ENCODE measurements at regions not wholly inside any gene's neighbourhood (a gene's known extent, or its start where the extent isn't known, plus 50 kb on each side); places are given as distances from the start of the nearest gene placed in this dataset.

GRCh38 chr10:57457972-57458512 lies 809.7 kb downstream of the IPMK start:
- H3K4me3 ChIP-seq (ENCODE audit: low read length), result no peak overlapping the region
- no peak overlapping the region for H3K4me2 ChIP-seq (ENCODE audit: low read depth, low read length, poor library complexity, severe bottlenecking)
- no peaks in the 10 kb centered on the region for H4K20me1 ChIP-seq (ENCODE audit: insufficient read depth, low read depth, low read length)
- H2AFZ ChIP-seq (ENCODE audit: low read length), result no peak overlapping the region
- H3K9ac ChIP-seq (ENCODE audit: low read length), result no peak overlapping the region
- H3K79me2 ChIP-seq (ENCODE audit: low read length), result no peaks in the 10 kb centered on the region
- no peaks in the 10 kb centered on the region for H3K36me3 ChIP-seq (ENCODE audit: insufficient read depth, low read length)
- H3K9me3 ChIP-seq (ENCODE audit: low read length), result peaks cover 38% of the 10 kb centered on the region
- H3K9me2 ChIP-seq (replicated peaks; ENCODE audit: insufficient read depth, low read length), result no peaks in the 10 kb centered on the region
- H3K4me1 ChIP-seq (ENCODE audit: low read length), result no peaks in the 10 kb centered on the region
- no peaks in the 10 kb centered on the region for H3K27me3 ChIP-seq (ENCODE audit: low read length)
- H3K27ac ChIP-seq (ENCODE audit: low read length), result no peak overlapping the region
- no peak for DNase-seq

DNA sequence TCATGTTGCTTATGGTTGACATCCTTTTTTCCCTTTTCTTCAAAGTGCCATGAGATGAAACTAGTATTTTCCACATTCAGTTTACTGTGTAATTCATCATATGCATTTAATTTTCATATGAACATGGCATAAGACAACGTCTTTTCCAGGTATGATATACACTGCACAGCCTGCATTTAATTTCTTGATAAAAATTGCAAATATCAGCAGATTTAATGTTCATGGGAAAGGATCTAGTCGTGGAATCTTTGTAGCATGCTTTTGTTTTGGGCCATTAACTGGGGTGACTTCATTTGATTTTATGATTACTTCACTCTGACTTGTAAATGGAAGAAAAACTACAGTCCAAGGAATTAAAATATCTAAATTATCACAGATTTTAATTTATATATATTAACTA lies 837.3 kb downstream of the IPMK start:
- no peaks in the 10 kb centered on the region for H3K27me3 ChIP-seq (ENCODE audit: low read length)
- peaks cover 23% of the 10 kb centered on the region for H3K9me3 ChIP-seq (ENCODE audit: low read length)

DNA sequence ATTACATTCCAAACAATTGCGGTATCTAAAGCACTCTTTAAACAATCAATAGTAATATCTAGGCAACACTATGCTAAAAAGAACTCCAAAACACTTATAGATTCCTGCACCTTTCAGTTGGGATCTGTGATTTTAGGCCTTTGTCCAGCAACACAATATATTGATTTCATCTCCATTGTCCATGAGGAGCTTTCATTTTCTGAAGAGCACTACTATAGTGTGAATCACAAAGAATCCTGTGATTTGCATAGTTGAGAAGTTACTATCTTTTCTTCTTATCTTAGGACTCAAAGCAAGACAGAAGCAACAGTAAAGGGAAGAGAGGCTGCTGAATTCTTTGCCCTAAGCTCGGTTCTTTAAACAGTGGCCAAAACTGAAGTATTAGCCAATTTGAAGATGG lies 846.8 kb downstream of the IPMK start:
- no peak overlapping the region for H3K9ac ChIP-seq (ENCODE audit: low read length)
- no peak overlapping the region for H2AFZ ChIP-seq (ENCODE audit: low read length)
- H3K27ac ChIP-seq (ENCODE audit: low read length), result no peak overlapping the region
- H3K36me3 ChIP-seq (ENCODE audit: insufficient read depth, low read length), result no peaks in the 10 kb centered on the region
- no peaks in the 10 kb centered on the region for H3K27me3 ChIP-seq (ENCODE audit: low read length)
- H3K4me1 ChIP-seq (ENCODE audit: low read length), result no peaks in the 10 kb centered on the region
- H3K4me2 ChIP-seq (ENCODE audit: low read depth, low read length, poor library complexity, severe bottlenecking), result no peak overlapping the region
- H3K9me3 ChIP-seq (ENCODE audit: low read length), result peaks cover 13% of the 10 kb centered on the region; the same call in 1 of the 2 replicates
- H3K9me2 ChIP-seq (replicated peaks; ENCODE audit: insufficient read depth, low read length), result no peaks in the 10 kb centered on the region
- no peak overlapping the region for H3K4me3 ChIP-seq (ENCODE audit: low read length)
- DNase-seq, result no peak
- H3K79me2 ChIP-seq (ENCODE audit: low read length), result no peaks in the 10 kb centered on the region
- H4K20me1 ChIP-seq (ENCODE audit: insufficient read depth, low read depth, low read length), result no peaks in the 10 kb centered on the region

More for the DNA sequence above, 837.3 kb downstream of the IPMK start:
- no peak overlapping the region for H3K9ac ChIP-seq (ENCODE audit: low read length)
- no peak overlapping the region for H3K27ac ChIP-seq (ENCODE audit: low read length)
- no peak for DNase-seq
- no peak overlapping the region for H3K4me3 ChIP-seq (ENCODE audit: low read length)
- no peaks in the 10 kb centered on the region for H3K36me3 ChIP-seq (ENCODE audit: insufficient read depth, low read length)
- no peaks in the 10 kb centered on the region for H3K9me2 ChIP-seq (replicated peaks; ENCODE audit: insufficient read depth, low read length)
- H3K4me1 ChIP-seq (ENCODE audit: low read length), result no peaks in the 10 kb centered on the region
- H4K20me1 ChIP-seq (ENCODE audit: insufficient read depth, low read depth, low read length), result no peaks in the 10 kb centered on the region
- no peak overlapping the region for H3K4me2 ChIP-seq (ENCODE audit: low read depth, low read length, poor library complexity, severe bottlenecking)
- H2AFZ ChIP-seq (ENCODE audit: low read length), result no peak overlapping the region
- H3K79me2 ChIP-seq (ENCODE audit: low read length), result no peaks in the 10 kb centered on the region

- Histone ChIP-seq H3K9me2 (replicated peaks; ENCODE audit: insufficient read depth, low read length) (no peaks in the 10 kb centered on the region), H3K4me3 (ENCODE audit: low read length) (no peak overlapping the region), H3K36me3 (ENCODE audit: insufficient read depth, low read length) (no peaks in the 10 kb centered on the region)
These were observed 849.2 kb downstream of the IPMK start for GRCh38 chr10:57418476-57418875.

GRCh38 chr10:57395923-57396322 lies 871.8 kb downstream of the IPMK start:
- Histone ChIP-seq H2AFZ (ENCODE audit: low read length) (no peak overlapping the region), H3K79me2 (ENCODE audit: low read length) (no peaks in the 10 kb centered on the region), H3K9me2 (replicated peaks; ENCODE audit: insufficient read depth, low read length) (no peaks in the 10 kb centered on the region), H3K36me3 (ENCODE audit: insufficient read depth, low read length) (no peaks in the 10 kb centered on the region), H3K4me2 (ENCODE audit: low read depth, low read length, poor library complexity, severe bottlenecking) (no peak overlapping the region), H3K4me1 (ENCODE audit: low read length) (no peaks in the 10 kb centered on the region), H3K4me3 (ENCODE audit: low read length) (no peak overlapping the region), H3K27me3 (ENCODE audit: low read length) (no peaks in the 10 kb centered on the region), H3K9me3 (ENCODE audit: low read length) (peaks cover 22% of the 10 kb centered on the region), H3K27ac (ENCODE audit: low read length) (no peak overlapping the region), H4K20me1 (ENCODE audit: insufficient read depth, low read depth, low read length) (no peaks in the 10 kb centered on the region), H3K9ac (ENCODE audit: low read length) (no peak overlapping the region)
- no peak for DNase-seq

More at GRCh38 chr10:57418476-57418875, 849.2 kb downstream of the IPMK start:
- H4K20me1 ChIP-seq (ENCODE audit: insufficient read depth, low read depth, low read length), result no peaks in the 10 kb centered on the region
- no peaks in the 10 kb centered on the region for H3K4me1 ChIP-seq (ENCODE audit: low read length)
- no peak for DNase-seq
- H3K9me3 ChIP-seq (ENCODE audit: low read length), result peaks cover 15% of the 10 kb centered on the region
- H3K79me2 ChIP-seq (ENCODE audit: low read length), result no peaks in the 10 kb centered on the region
- no peak overlapping the region for H3K27ac ChIP-seq (ENCODE audit: low read length)
- no peak overlapping the region for H2AFZ ChIP-seq (ENCODE audit: low read length)
- no peak overlapping the region for H3K9ac ChIP-seq (ENCODE audit: low read length)
- H3K27me3 ChIP-seq (ENCODE audit: low read length), result no peaks in the 10 kb centered on the region
- no peak overlapping the region for H3K4me2 ChIP-seq (ENCODE audit: low read depth, low read length, poor library complexity, severe bottlenecking)

DNA sequence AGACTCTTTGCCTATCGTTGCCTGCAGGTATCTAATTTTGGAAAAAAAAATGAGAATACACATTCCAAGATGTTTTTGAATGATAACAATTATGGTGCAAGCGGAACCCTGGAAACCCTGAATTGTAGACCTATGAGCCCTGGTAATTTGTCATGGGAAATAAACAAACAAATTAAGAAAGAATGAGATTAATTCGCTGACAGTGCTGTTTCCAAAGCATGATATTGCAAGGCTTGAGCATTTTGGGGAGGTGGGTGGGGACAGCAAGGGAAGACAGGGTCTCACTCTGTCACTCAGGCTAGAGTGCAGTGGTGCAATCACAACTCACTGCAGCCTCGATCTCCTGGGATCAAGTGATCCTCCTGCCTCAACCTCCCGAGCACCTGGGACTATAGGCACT lies 900.3 kb downstream of the IPMK start:
- no peaks in the 10 kb centered on the region for H3K79me2 ChIP-seq (ENCODE audit: low read length)
- no peaks in the 10 kb centered on the region for H4K20me1 ChIP-seq (ENCODE audit: insufficient read depth, low read depth, low read length)
- H3K4me3 ChIP-seq (ENCODE audit: low read length), result no peak overlapping the region
- H3K4me1 ChIP-seq (ENCODE audit: low read length), result no peaks in the 10 kb centered on the region
- no peaks in the 10 kb centered on the region for H3K36me3 ChIP-seq (ENCODE audit: insufficient read depth, low read length)
- no peaks in the 10 kb centered on the region for H3K9me2 ChIP-seq (replicated peaks; ENCODE audit: insufficient read depth, low read length)
- DNase-seq, result no peak
- peaks cover 21% of the 10 kb centered on the region; the same call in 1 of the 2 replicates for H3K9me3 ChIP-seq (ENCODE audit: low read length)
- H3K9ac ChIP-seq (ENCODE audit: low read length), result no peak overlapping the region
- H2AFZ ChIP-seq (ENCODE audit: low read length), result no peak overlapping the region
- H3K27me3 ChIP-seq (ENCODE audit: low read length), result no peaks in the 10 kb centered on the region
- H3K27ac ChIP-seq (ENCODE audit: low read length), result no peak overlapping the region
- H3K4me2 ChIP-seq (ENCODE audit: low read depth, low read length, poor library complexity, severe bottlenecking), result no peak overlapping the region

DNA sequence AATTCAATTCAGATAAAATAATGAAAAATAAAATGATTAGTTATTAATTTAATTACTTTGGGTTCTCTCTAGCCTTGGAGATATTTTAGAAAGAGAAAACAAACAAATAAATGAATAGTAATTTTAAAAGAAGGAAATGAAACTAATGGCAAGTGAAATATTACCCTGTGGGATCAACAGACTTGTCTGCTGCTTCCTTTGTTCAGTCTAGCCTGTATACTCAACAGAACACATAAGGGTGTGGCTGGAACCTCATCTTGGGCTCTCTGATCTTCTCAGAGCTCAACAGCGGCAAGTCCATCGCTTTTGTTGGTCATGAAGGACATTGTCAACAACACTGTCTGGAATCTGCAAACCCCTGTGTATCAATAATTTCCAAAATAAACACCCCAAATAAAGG lies 904.9 kb downstream of the IPMK start:
- no peak overlapping the region for H3K9ac ChIP-seq (ENCODE audit: low read length)
- no peaks in the 10 kb centered on the region for H4K20me1 ChIP-seq (ENCODE audit: insufficient read depth, low read depth, low read length)
- no peaks in the 10 kb centered on the region for H3K79me2 ChIP-seq (ENCODE audit: low read length)
- no peak overlapping the region for H3K27ac ChIP-seq (ENCODE audit: low read length)
- H3K27me3 ChIP-seq (ENCODE audit: low read length), result no peaks in the 10 kb centered on the region
- no peak for DNase-seq
- no peak overlapping the region for H3K4me3 ChIP-seq (ENCODE audit: low read length)
- H3K4me1 ChIP-seq (ENCODE audit: low read length), result no peaks in the 10 kb centered on the region
- no peak overlapping the region for H2AFZ ChIP-seq (ENCODE audit: low read length)
- no peaks in the 10 kb centered on the region for H3K36me3 ChIP-seq (ENCODE audit: insufficient read depth, low read length)
- no peak overlapping the region for H3K4me2 ChIP-seq (ENCODE audit: low read depth, low read length, poor library complexity, severe bottlenecking)
- H3K9me2 ChIP-seq (replicated peaks; ENCODE audit: insufficient read depth, low read length), result no peaks in the 10 kb centered on the region
- peaks cover 7% of the 10 kb centered on the region for H3K9me3 ChIP-seq (ENCODE audit: low read length)

DNA sequence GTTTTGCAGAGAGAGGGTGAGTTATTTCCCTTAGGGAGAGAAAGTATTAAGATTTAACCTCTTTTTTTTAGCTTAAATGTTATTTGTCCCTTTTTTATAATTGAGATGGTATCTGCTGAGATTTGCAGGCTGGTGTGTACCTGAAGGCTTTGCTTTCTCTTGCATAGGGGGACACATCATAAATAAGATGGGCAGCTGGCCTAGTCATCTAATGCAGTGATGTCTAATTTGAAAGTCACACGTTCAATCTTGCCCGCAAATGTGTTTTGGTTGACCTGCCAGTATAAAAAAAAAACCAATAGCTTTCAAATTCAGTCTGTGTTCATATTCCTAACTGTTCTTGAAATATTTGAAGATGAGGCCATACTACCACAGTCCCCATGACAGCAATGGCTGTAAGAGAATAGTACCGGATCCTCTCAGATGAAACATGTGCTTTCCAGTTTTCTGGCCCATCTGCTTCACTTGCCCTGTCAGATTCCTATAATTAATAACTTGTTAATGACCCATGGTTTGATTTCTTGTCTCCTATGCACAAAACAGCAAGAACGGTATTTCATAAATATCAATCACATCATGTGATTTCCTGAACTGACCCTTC lies 914.2 kb downstream of the IPMK start:
- no peaks in the 10 kb centered on the region for H3K79me2 ChIP-seq (ENCODE audit: low read length)
- H3K9me3 ChIP-seq (ENCODE audit: low read length), result peaks cover 17% of the 10 kb centered on the region
- no peaks in the 10 kb centered on the region for H3K36me3 ChIP-seq (ENCODE audit: insufficient read depth, low read length)
- H3K4me1 ChIP-seq (ENCODE audit: low read length), result no peaks in the 10 kb centered on the region
- no peaks in the 10 kb centered on the region for H4K20me1 ChIP-seq (ENCODE audit: insufficient read depth, low read depth, low read length)
- H3K27ac ChIP-seq (ENCODE audit: low read length), result no peak overlapping the region
- no peak overlapping the region for H3K9ac ChIP-seq (ENCODE audit: low read length)
- DNase-seq, result no peak
- no peak overlapping the region for H3K4me3 ChIP-seq (ENCODE audit: low read length)
- H3K27me3 ChIP-seq (ENCODE audit: low read length), result no peaks in the 10 kb centered on the region
- no peaks in the 10 kb centered on the region for H3K9me2 ChIP-seq (replicated peaks; ENCODE audit: insufficient read depth, low read length)
- no peak overlapping the region for H2AFZ ChIP-seq (ENCODE audit: low read length)
- H3K4me2 ChIP-seq (ENCODE audit: low read depth, low read length, poor library complexity, severe bottlenecking), result no peak overlapping the region
